PC-9 (cell line): ENCODE measurements at regions not wholly inside any gene's neighbourhood (a gene's known extent, or its start where the extent isn't known, plus 50 kb on each side); places are given as distances from the start of the nearest gene placed in this dataset.

Experiments
- BruUV-seq: library from RNA; stranded (reverse); fragments of 400-500 nt; replicated peaks from 2 replicates; lab custom pipeline; 2021; lab: Mats Ljungman, UMichigan
- CTCF ChIA-PET: fragments of 300-600 bp; sonication (Branson Sonifier 250); formaldehyde crosslinking; loops from one replicate; lab custom pipeline; 2022; ENCODE audit warnings: antibody characterized with exemption; lab: Charles Lee
- POLR2A ChIA-PET: fragments of 300-600 bp; sonication (Branson Sonifier 250); formaldehyde crosslinking; loops from one replicate; lab custom pipeline; 2022; ENCODE audit warnings: antibody characterized with exemption; ENCODE audit not compliant: unreplicated experiment; lab: Charles Lee
- DNase-seq, 2 experiments: peaks; one replicate each; pipeline versions ENCODE4 v3.0.0 to v3.0.0-alpha.2; 2015 to 2022; ENCODE audit warnings: mixed read lengths in 1 of 2
- H2AFZ ChIP-seq: fragments of 200-600 bp; sonication (generic); 2 replicates; pipeline ENCODE4 v1.8.1; 2017; ENCODE audit warnings: antibody characterized with exemption
- H3F3A ChIP-seq: fragments of 200-600 bp; sonication (generic); 2 replicates; pipeline ENCODE4 v1.8.1; 2017; ENCODE audit warnings: antibody characterized with exemption, mild to moderate bottlenecking, low read depth; ENCODE audit not compliant: insufficient read depth
- H3K27ac ChIP-seq: fragments of 200-600 bp; sonication (generic); 2 replicates; pipeline ENCODE4 v1.6.1; 2016; ENCODE audit warnings: mixed run types
- H3K27me3 ChIP-seq: fragments of 200-600 bp; sonication (generic); 2 replicates; pipeline ENCODE4 v1.6.1; 2016; ENCODE audit warnings: low read depth, mixed run types; ENCODE audit not compliant: insufficient read depth
- H3K36me3 ChIP-seq: fragments of 200-600 bp; sonication (generic); 2 replicates; pipeline ENCODE4 v1.6.1; 2016; ENCODE audit warnings: low read depth, mixed run types
- H3K4me1 ChIP-seq: fragments of 200-600 bp; sonication (generic); replicated peaks from 2 replicates; pipeline ENCODE4 v1.6.1; 2016; ENCODE audit warnings: mixed run types; ENCODE audit not compliant: insufficient read depth
- H3K4me2 ChIP-seq: fragments of 200-600 bp; sonication (generic); 2 replicates; pipeline ENCODE4 v1.6.1; 2017; ENCODE audit warnings: mixed run types
- H3K4me3 ChIP-seq: fragments of 200-600 bp; sonication (generic); 2 replicates; pipeline ENCODE4 v1.6.1; 2016; ENCODE audit warnings: mixed run types
- H3K79me2 ChIP-seq: fragments of 200-600 bp; sonication (generic); 2 replicates; pipeline ENCODE4 v1.6.1; 2017; ENCODE audit warnings: low read depth, mixed run types
- H3K9me2 ChIP-seq: fragments of 200-600 bp; sonication (generic); 2 replicates; pipeline ENCODE4 v1.8.1; 2017; ENCODE audit warnings: mild to moderate bottlenecking; ENCODE audit not compliant: insufficient read depth
- H3K9me3 ChIP-seq: fragments of 200-600 bp; sonication (generic); 2 replicates; pipeline ENCODE4 v1.8.1; 2016; ENCODE audit warnings: low read depth; ENCODE audit not compliant: insufficient read depth
- H4K20me1 ChIP-seq: fragments of 200-600 bp; sonication (generic); 2 replicates; pipeline ENCODE4 v1.8.1; 2017; ENCODE audit not compliant: insufficient read depth
- EZH2 ChIP-seq: fragments of 200-600 bp; sonication (generic); IDR thresholded peaks from 2 replicates; pipeline ENCODE4 v1.8.0; 2017; ENCODE audit warnings: antibody characterized with exemption, low read depth
- intact Hi-C: fragments of 100-400 bp; cut with micrococcal nuclease; formaldehyde crosslinking; loops from one replicate; pipeline ENCODE4 v1.10.0; 2022; ENCODE audit not compliant: unreplicated experiment
- TF ChIP-seq, protein P1 (sequence below): fragments of 200-600 bp; sonication (generic); conservative IDR thresholded peaks from 2 replicates; pipeline ENCODE4 v1.6.1; 2017; ENCODE audit warnings: mixed run types, antibody characterized with exemption, mild to moderate bottlenecking, moderate library complexity

GRCh38 chrX:84690228-84690627 lies 188.0 kb upstream of the HDX start:
- H3K36me3 ChIP-seq: no peaks in the 10 kb centered on the region
- H3K9me2 ChIP-seq: no peaks in the 10 kb centered on the region
- BruUV-seq: no TSS peak
- no peak for DNase-seq
- H3K4me2 ChIP-seq: no peak overlapping the region
- no peak overlapping the region for H3K27ac ChIP-seq
- no peak overlapping the region for H3K4me3 ChIP-seq
- TF ChIP-seq EZH2: no peak
- TF ChIP-seq, protein P1, sequence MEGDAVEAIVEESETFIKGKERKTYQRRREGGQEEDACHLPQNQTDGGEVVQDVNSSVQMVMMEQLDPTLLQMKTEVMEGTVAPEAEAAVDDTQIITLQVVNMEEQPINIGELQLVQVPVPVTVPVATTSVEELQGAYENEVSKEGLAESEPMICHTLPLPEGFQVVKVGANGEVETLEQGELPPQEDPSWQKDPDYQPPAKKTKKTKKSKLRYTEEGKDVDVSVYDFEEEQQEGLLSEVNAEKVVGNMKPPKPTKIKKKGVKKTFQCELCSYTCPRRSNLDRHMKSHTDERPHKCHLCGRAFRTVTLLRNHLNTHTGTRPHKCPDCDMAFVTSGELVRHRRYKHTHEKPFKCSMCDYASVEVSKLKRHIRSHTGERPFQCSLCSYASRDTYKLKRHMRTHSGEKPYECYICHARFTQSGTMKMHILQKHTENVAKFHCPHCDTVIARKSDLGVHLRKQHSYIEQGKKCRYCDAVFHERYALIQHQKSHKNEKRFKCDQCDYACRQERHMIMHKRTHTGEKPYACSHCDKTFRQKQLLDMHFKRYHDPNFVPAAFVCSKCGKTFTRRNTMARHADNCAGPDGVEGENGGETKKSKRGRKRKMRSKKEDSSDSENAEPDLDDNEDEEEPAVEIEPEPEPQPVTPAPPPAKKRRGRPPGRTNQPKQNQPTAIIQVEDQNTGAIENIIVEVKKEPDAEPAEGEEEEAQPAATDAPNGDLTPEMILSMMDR: no peak
- intact Hi-C loops: no loop called here
- H3K79me2 ChIP-seq: no peaks in the 10 kb centered on the region
- H2AFZ ChIP-seq: no peak overlapping the region
- no peaks in the 10 kb centered on the region for H3K4me1 ChIP-seq
- H3K27me3 ChIP-seq: no peaks in the 10 kb centered on the region
- H4K20me1 ChIP-seq: no peaks in the 10 kb centered on the region
- no peaks in the 10 kb centered on the region for H3F3A ChIP-seq
- no peaks in the 10 kb centered on the region for H3K9me3 ChIP-seq
- POLR2A ChIA-PET: no interaction called here
- CTCF ChIA-PET: no interaction called here

DNA sequence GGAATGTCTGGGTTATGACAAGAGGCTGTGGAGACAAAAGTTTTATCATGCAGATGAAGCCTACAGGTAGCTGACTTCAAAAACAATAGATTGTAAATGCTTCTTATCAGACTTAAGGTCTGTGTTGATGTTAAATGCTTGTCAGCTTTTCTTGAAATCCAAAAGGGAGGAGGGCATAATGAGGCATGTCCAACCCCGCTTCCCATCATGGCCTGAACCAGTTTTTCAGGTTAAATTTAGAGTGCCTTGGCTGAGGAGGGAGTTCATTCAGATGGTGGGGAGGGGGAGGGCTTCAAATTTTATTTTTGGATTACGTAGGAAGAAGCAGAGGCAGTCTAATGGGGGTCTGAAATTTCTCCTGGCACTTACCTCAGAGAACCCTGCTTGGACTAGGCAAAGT lies 207.7 kb upstream of the HDX start:
- Histone ChIP-seq H3K27me3 (no peaks in the 10 kb centered on the region), H3K27ac (no peak overlapping the region), H3K79me2 (no peaks in the 10 kb centered on the region), H3K4me3 (no peak overlapping the region), H2AFZ (no peak overlapping the region), H3K9me2 (no peaks in the 10 kb centered on the region), H3K9me3 (no peaks in the 10 kb centered on the region), H3K36me3 (no peaks in the 10 kb centered on the region), H3K4me2 (no peak overlapping the region), H3K4me1 (no peaks in the 10 kb centered on the region), H4K20me1 (no peaks in the 10 kb centered on the region), H3F3A (no peaks in the 10 kb centered on the region)
- intact Hi-C loops: no loop called here
- DNase-seq: no peak
- TF ChIP-seq, protein P1: no peak
- TF ChIP-seq EZH2: no peak
- ChIA-PET POLR2A (no interaction called here), CTCF (no interaction called here)
- BruUV-seq: no TSS peak

DNA sequence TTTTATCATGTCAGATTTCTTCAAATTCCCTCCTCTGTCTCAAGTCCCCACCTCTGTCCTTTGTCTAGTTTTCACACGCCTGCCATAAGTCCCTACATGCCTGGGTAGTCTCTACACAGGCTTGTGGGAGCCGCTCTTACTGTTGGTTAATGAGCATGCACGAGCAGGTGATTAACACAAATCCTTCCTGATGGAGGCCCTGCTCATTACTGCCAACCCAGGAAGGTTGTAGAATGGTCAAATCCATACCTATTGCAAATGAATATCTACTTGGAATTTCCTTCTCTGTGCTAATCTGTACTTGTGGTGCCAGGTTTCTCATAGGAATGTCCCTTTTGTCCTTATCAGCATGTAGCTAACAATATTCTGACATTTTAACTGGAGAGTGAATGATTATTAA lies 208.4 kb upstream of the HDX start:
- H3K79me2 ChIP-seq: no peaks in the 10 kb centered on the region
- H3K27me3 ChIP-seq: no peaks in the 10 kb centered on the region
- H3K9me3 ChIP-seq: no peaks in the 10 kb centered on the region
- no peaks in the 10 kb centered on the region for H3K36me3 ChIP-seq
- H4K20me1 ChIP-seq: no peaks in the 10 kb centered on the region
- no peaks in the 10 kb centered on the region for H3K9me2 ChIP-seq
- no peaks in the 10 kb centered on the region for H3K4me1 ChIP-seq
- no peaks in the 10 kb centered on the region for H3F3A ChIP-seq
- ChIA-PET POLR2A (no interaction called here), CTCF (no interaction called here)
- no peak overlapping the region for H3K4me3 ChIP-seq
- intact Hi-C loops: no loop called here
- no TSS peak for BruUV-seq
- no peak overlapping the region for H3K27ac ChIP-seq
- no peak overlapping the region for H3K4me2 ChIP-seq
- no peak overlapping the region for H2AFZ ChIP-seq
- no peak for TF ChIP-seq EZH2
- TF ChIP-seq, protein P1: no peak
- DNase-seq: no peak
